ENCODE measurements at regions not wholly inside any gene's neighbourhood (a gene's known extent, or its start where the extent isn't known, plus 50 kb on each side); places are given as distances from the start of the nearest gene placed in this dataset.
"Not testable (repeated sequence)": the region's sequence is repeated elsewhere in the genome, so short reads cannot be mapped to it uniquely, and the experiment has no call there.

GRCh38 chr16:79950932-79951719 is 350.6 kb upstream of the MAF start:
- ATAC-seq (no peak), DNase-seq (no peak)
- intact Hi-C loops (cut with DNase I) = no loop called here

- intact Hi-C loops (cut with DNase I) = no loop called here
- ATAC-seq = no peak
These were observed 348.9 kb upstream of the MAF start for GRCh38 chr16:79949417-79949816.

DNA sequence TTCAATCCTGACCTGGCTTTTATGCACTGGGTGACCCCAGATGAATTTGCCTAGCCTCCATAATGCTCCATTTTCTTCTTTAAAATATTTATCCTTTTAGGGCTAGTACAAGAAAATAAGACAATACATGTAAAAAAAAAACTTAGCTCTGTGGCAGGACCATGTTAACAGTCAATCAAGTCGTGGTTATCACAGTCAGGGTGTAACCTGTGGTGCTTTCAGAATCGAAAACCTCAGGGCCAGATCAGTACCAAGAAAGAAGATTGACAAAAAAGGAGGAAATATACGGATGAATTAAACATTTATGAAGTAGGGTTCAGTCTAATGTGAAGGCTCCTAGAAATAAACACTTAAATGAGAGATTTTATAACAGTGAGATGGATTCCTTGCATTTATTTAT is 347.2 kb upstream of the MAF start:
- ATAC-seq (no peak), DNase-seq (no peak)
- intact Hi-C loops (cut with DNase I) = no loop called here

More at GRCh38 chr16:79949417-79949816, 348.9 kb upstream of the MAF start:
- DNase-seq = no peak

GRCh38 chr16:79946252-79946651 is 345.7 kb upstream of the MAF start:
- no peak for DNase-seq
- no peak for ATAC-seq

DNA sequence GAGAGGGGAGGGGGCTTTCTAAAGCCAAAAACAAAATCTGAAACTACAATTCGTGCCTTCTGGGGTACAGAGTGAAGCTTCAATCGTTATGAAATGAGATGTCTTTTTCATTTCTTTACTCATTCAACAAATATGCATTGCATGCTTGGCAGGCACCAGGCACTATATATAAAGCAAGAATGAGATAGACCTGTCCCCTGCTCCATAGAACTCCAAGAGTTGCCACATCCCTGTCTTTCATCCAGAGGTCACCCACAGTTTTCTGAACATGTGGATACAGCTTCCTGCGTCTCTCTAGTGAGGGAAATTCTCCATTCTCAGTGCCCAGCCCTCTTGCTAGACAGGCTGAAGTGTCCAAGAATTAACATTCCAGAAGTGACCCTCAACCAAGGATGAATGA is 343.2 kb upstream of the MAF start:
- intact Hi-C loops (cut with DNase I) = no loop called here
- ATAC-seq (no peak), DNase-seq (no peak)

More at GRCh38 chr16:79946252-79946651, 345.7 kb upstream of the MAF start:
- intact Hi-C loops (cut with DNase I) = no loop called here

- DNase-seq (no peak), ATAC-seq (no peak)
- intact Hi-C loops (cut with DNase I) = no loop called here
These were observed 338.0 kb upstream of the MAF start for GRCh38 chr16:79938575-79938974.

GRCh38 chr16:79937671-79938070 is 337.1 kb upstream of the MAF start:
- ATAC-seq; DNase-seq; intact Hi-C loops (cut with DNase I): not testable (repeated sequence)

DNA sequence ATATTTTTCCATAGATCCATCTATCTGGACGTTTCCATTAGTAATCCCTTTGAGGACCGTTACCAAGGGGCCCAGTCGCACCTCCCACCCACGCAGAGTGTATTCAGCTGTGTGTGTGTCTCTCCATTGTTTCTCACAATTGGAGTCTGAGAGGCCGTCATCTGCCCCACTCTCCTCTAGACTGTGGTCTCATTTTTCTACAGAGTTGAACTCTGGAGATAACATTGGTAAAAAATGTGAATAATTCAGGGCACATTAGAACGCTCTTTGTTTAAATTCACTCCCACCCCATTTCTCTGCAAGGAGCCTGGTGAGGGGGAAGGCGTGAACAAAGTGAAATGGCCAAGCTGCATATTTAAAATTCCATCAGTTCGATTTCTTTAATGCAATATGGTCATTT is 333.1 kb upstream of the MAF start:
- ATAC-seq = no peak
- intact Hi-C loops (cut with DNase I) = no loop called here
- no peak for DNase-seq

GRCh38 chr16:79932572-79932971 is 332.0 kb upstream of the MAF start:
- ATAC-seq (no peak), DNase-seq (no peak)
- intact Hi-C loops (cut with DNase I) = no loop called here

DNA sequence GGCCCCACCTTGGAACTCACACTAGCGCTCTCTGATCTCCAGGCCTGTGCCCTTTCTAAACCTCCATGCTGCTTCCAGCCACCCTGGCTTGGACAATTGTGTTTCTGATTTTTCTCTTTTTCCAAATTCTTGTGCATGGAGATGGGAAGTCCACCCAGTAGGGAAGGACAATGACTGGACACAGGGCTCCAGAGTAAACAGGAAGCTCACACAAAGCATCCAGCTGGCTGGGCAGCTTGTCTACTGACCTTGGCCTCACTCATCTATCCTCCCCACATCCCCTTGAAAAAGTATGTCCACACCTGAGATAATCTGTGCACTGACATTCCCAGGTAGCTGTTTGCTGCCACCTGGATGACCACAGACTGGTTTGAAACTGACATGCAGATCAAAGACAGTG is 331.2 kb upstream of the MAF start:
- no peak for ATAC-seq
- intact Hi-C loops (cut with DNase I) = no loop called here
- no peak for DNase-seq

- DNase-seq = no peak
- intact Hi-C loops (cut with DNase I) = no loop called here
- ATAC-seq = no peak
These were observed 328.9 kb upstream of the MAF start for GRCh38 chr16:79929260-79929965.

- DNase-seq = no peak
- ATAC-seq = no peak
- intact Hi-C loops (cut with DNase I) = no loop called here
These were observed 327.8 kb upstream of the MAF start for GRCh38 chr16:79928142-79928873.

DNA sequence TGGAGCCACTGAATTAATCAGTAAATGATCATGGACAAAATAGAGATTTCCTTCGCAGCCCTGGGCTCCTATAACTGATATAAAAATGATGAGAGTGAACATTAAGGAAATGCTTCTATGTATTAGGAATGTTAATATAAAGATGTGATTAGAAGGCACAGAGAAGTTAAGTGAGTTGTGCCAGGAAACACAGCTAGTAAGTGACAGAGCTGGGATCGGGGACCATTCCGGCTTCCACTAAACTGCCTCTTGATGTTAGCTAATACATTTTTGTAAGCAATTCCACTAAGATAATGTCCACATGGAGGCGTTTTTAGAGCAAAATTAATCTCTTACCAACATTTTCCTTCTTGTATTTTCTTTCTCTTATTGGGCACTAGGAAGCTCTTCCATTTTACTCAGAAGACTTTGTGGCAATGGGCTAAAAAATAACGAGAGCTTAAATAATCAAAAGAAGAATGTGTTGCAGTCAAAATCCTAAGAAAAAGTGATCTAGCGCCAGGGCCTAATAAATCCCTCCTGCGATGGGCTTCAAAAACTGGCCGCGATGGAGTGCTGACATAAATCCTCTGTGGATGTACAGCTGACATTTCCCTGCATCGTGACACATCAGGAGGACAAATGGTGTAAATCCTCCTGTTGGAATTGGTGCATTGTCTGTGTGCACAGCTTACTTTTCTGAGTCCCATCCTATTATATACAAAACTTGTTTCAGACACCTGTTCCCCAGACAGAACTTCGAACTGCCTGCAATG is 326.1 kb upstream of the MAF start:
- ATAC-seq (no peak), DNase-seq (no peak)
- intact Hi-C loops (cut with DNase I) = no loop called here

GRCh38 chr16:79923431-79923830 is 322.9 kb upstream of the MAF start:
- no peak for DNase-seq
- intact Hi-C loops (cut with DNase I) = no loop called here
- no peak for ATAC-seq

DNA sequence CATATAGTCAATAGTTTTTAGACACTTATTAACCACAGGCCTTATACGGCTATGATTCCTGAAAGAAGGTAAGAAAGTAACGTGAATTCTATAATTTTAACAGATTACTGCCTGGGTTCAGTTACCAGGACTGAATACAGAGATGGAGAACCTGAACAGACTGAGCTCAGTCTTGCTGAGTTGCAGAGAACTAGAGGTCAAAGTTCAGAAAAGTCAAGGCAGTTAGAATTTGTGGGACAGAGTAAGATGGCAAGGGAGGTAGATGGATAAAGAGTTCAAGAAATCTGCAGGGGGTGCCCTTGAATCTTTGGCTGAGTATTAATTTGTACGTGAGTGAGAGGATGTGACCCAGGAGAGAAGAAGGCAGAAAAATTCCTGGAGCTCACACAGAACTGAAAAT is 320.1 kb upstream of the MAF start:
- intact Hi-C loops (cut with DNase I) = no loop called here
- no peak for DNase-seq
- no peak for ATAC-seq

GRCh38 chr16:79918916-79919315 is 318.4 kb upstream of the MAF start:
- DNase-seq = no peak
- no peak for ATAC-seq
- intact Hi-C loops (cut with DNase I) = no loop called here

GRCh38 chr16:79915761-79916160 is 315.2 kb upstream of the MAF start:
- DNase-seq = no peak
- ATAC-seq = no peak
- intact Hi-C loops (cut with DNase I) = no loop called here

- DNase-seq (no peak), ATAC-seq (no peak)
- intact Hi-C loops (cut with DNase I) = no loop called here
These were observed 314.6 kb upstream of the MAF start for GRCh38 chr16:79914961-79915720.
